Spinal cord (tissue), 9 donors: ENCODE measurements at regions not wholly inside any gene's neighbourhood (a gene's known extent, or its start where the extent isn't known, plus 50 kb on each side); places are given as distances from the start of the nearest gene placed in this dataset.

Experiments used
- DNase-seq, 6 donors: peaks; one replicate each; pipeline versions ENCODE4 v3.0.0 to v3.0.0-alpha.2; 2013 to 2015; ENCODE audit warnings: low spot score in 6 of 6, low read depth in 4 of 6
- H3K27ac ChIP-seq: one replicate; pipeline ENCODE4 v1.5.1; 2013; ENCODE audit warnings: low read depth, low read length, control low read depth
- H3K27me3 ChIP-seq: one replicate; pipeline ENCODE4 v1.6.1; 2013; ENCODE audit warnings: low read length; ENCODE audit not compliant: control insufficient read depth, insufficient read depth
- H3K36me3 ChIP-seq: one replicate; pipeline ENCODE4 v1.6.1; 2013; ENCODE audit warnings: low read length; ENCODE audit not compliant: control insufficient read depth, insufficient read depth
- H3K4me1 ChIP-seq: one replicate; pipeline ENCODE4 v1.6.1; 2013; ENCODE audit warnings: low read length; ENCODE audit not compliant: control insufficient read depth, insufficient read depth
- H3K4me3 ChIP-seq: one replicate; pipeline ENCODE4 v1.5.1; 2013; ENCODE audit warnings: low read depth, low read length, control low read depth
- H3K9me3 ChIP-seq: one replicate; pipeline ENCODE4 v1.6.1; 2013; ENCODE audit warnings: low read length; ENCODE audit not compliant: control insufficient read depth, insufficient read depth
- WGBS: methylation state at CpG from one replicate; pipeline ENCODE4 v1.1.5; 2013; ENCODE audit warnings: missing lambda C conversion rate; ENCODE audit not compliant: insufficient coverage; 5-methylcytosine and 5-hydroxymethylcytosine counted together
- donor health status: healthy.

- no peaks in the 10 kb centered on the region for H3K4me1 ChIP-seq
Measured at GRCh38 chr20:24185791-24186190, 197.2 kb upstream of the GGTLC1 start.

GRCh38 chr20:24181151-24181550, 192.6 kb upstream of the GGTLC1 start:
- H3K27me3 ChIP-seq: no peaks in the 10 kb centered on the region
- no peak overlapping the region for H3K27ac ChIP-seq
- H3K36me3 ChIP-seq: no peaks in the 10 kb centered on the region
- no peak overlapping the region for H3K4me3 ChIP-seq
- H3K4me1 ChIP-seq: no peaks in the 10 kb centered on the region
- DNase-seq: peak in 1 of 6 donors; percentile 91
- no peaks in the 10 kb centered on the region for H3K9me3 ChIP-seq

More at GRCh38 chr20:24185791-24186190, 197.2 kb upstream of the GGTLC1 start:
- H3K27me3 ChIP-seq: no peaks in the 10 kb centered on the region
- H3K9me3 ChIP-seq: no peaks in the 10 kb centered on the region
- H3K4me3 ChIP-seq: no peak overlapping the region
- no peak overlapping the region for H3K27ac ChIP-seq
- no peak for DNase-seq
- no peaks in the 10 kb centered on the region for H3K36me3 ChIP-seq

- Histone ChIP-seq H3K4me3 (no peak overlapping the region), H3K4me1 (no peaks in the 10 kb centered on the region), H3K27me3 (no peaks in the 10 kb centered on the region), H3K27ac (no peak overlapping the region), H3K9me3 (no peaks in the 10 kb centered on the region), H3K36me3 (no peaks in the 10 kb centered on the region)
- WGBS: no CpG with 5 or more reads among the region's 1 CpG
- DNase-seq: no peak
Measured at GRCh38 chr20:24169256-24169655, 180.7 kb upstream of the GGTLC1 start.

- no peaks in the 10 kb centered on the region for H3K4me1 ChIP-seq
- no peak for DNase-seq
- H3K27me3 ChIP-seq: no peaks in the 10 kb centered on the region
- no peak overlapping the region for H3K4me3 ChIP-seq
- H3K27ac ChIP-seq: no peak overlapping the region
- no peaks in the 10 kb centered on the region for H3K9me3 ChIP-seq
- 80% methylated on average over 3 of the region's 3 CpGs for WGBS
- no peaks in the 10 kb centered on the region for H3K36me3 ChIP-seq
Measured at GRCh38 chr20:24166412-24166811, 177.8 kb upstream of the GGTLC1 start.

GRCh38 chr20:24166123-24166381, 177.5 kb upstream of the GGTLC1 start:
- no peaks in the 10 kb centered on the region for H3K36me3 ChIP-seq
- no peaks in the 10 kb centered on the region for H3K27me3 ChIP-seq
- H3K27ac ChIP-seq: no peak overlapping the region
- H3K4me1 ChIP-seq: no peaks in the 10 kb centered on the region
- no peak overlapping the region for H3K4me3 ChIP-seq
- no peak for DNase-seq
- whole genome bisulfite sequencing: 69% methylated on average over 3 of the region's 4 CpGs
- H3K9me3 ChIP-seq: no peaks in the 10 kb centered on the region

- H3K36me3 ChIP-seq: no peaks in the 10 kb centered on the region
- 60% methylated on average over 3 of the region's 6 CpGs for WGBS
- H3K4me3 ChIP-seq: no peak overlapping the region
- H3K27ac ChIP-seq: no peak overlapping the region
- H3K4me1 ChIP-seq: no peaks in the 10 kb centered on the region
- H3K9me3 ChIP-seq: no peaks in the 10 kb centered on the region
- no peaks in the 10 kb centered on the region for H3K27me3 ChIP-seq
- no peak for DNase-seq
Measured at GRCh38 chr20:24165301-24166122, 176.9 kb upstream of the GGTLC1 start.

GRCh38 chr20:24164360-24164759, 175.8 kb upstream of the GGTLC1 start:
- Histone ChIP-seq H3K36me3 (no peaks in the 10 kb centered on the region), H3K4me3 (no peak overlapping the region), H3K27ac (no peak overlapping the region), H3K4me1 (no peaks in the 10 kb centered on the region), H3K27me3 (no peaks in the 10 kb centered on the region), H3K9me3 (no peaks in the 10 kb centered on the region)
- WGBS: 45% methylated on average over 4 of the region's 5 CpGs
- DNase-seq: no peak

- H3K27ac ChIP-seq: no peak overlapping the region
- no peaks in the 10 kb centered on the region for H3K27me3 ChIP-seq
- H3K36me3 ChIP-seq: no peaks in the 10 kb centered on the region
- H3K4me1 ChIP-seq: no peaks in the 10 kb centered on the region
- no peak overlapping the region for H3K4me3 ChIP-seq
- no peaks in the 10 kb centered on the region for H3K9me3 ChIP-seq
- no peak for DNase-seq
- 95% methylated on average over 2 of the region's 2 CpGs for WGBS
Measured at GRCh38 chr20:24163506-24163905, 174.9 kb upstream of the GGTLC1 start.

- Histone ChIP-seq H3K36me3 (no peaks in the 10 kb centered on the region), H3K4me3 (no peak overlapping the region), H3K27ac (no peak overlapping the region), H3K27me3 (no peaks in the 10 kb centered on the region), H3K4me1 (no peaks in the 10 kb centered on the region), H3K9me3 (no peaks in the 10 kb centered on the region)
- peak in 5 of 6 donors; percentile 35 to 89 (median 48) for DNase-seq
- WGBS: 58% methylated on average over 3 of the region's 5 CpGs
Measured at GRCh38 chr20:24160563-24161281, 172.1 kb upstream of the GGTLC1 start.

GRCh38 chr20:24158281-24158680, 169.7 kb upstream of the GGTLC1 start:
- no peak overlapping the region for H3K4me3 ChIP-seq
- no peaks in the 10 kb centered on the region for H3K27me3 ChIP-seq
- no peaks in the 10 kb centered on the region for H3K4me1 ChIP-seq
- H3K9me3 ChIP-seq: no peaks in the 10 kb centered on the region
- peak in 2 of 6 donors; percentile 17 to 63 for DNase-seq
- no peaks in the 10 kb centered on the region for H3K36me3 ChIP-seq
- H3K27ac ChIP-seq: no peak overlapping the region
- 30% methylated on average over 2 of the region's 2 CpGs for WGBS
